Keratinocyte (primary cell): ENCODE measurements at regions not wholly inside any gene's neighbourhood (a gene's known extent, or its start where the extent isn't known, plus 50 kb on each side); places are given as distances from the start of the nearest gene placed in this dataset.

Experiments
- EZH2 ChIP-seq: IDR thresholded peaks from one replicate; pipeline ENCODE4 v1.6.1; 2012; ENCODE audit warnings: inconsistent platforms, mild to moderate bottlenecking, low read length, moderate library complexity
- TF ChIP-seq, protein P1 (sequence below), 3 experiments: IDR thresholded peaks in 1 of 3; conservative IDR thresholded peaks in 1 of 3; optimal IDR thresholded peaks in 1 of 3; 2 replicates in 2 of 3; 3 replicates in 1 of 3; pipeline versions ENCODE3 to v1.5.1; 2011; ENCODE audit warnings: low read length in 3 of 3, mild to moderate bottlenecking in 3 of 3, moderate library complexity in 2 of 3, control low read depth in 1 of 3, inconsistent platforms in 1 of 3; ENCODE audit not compliant: insufficient read depth in 2 of 3; ENCODE audit errors: extremely low read depth in 1 of 3

- TF ChIP-seq, protein P1, sequence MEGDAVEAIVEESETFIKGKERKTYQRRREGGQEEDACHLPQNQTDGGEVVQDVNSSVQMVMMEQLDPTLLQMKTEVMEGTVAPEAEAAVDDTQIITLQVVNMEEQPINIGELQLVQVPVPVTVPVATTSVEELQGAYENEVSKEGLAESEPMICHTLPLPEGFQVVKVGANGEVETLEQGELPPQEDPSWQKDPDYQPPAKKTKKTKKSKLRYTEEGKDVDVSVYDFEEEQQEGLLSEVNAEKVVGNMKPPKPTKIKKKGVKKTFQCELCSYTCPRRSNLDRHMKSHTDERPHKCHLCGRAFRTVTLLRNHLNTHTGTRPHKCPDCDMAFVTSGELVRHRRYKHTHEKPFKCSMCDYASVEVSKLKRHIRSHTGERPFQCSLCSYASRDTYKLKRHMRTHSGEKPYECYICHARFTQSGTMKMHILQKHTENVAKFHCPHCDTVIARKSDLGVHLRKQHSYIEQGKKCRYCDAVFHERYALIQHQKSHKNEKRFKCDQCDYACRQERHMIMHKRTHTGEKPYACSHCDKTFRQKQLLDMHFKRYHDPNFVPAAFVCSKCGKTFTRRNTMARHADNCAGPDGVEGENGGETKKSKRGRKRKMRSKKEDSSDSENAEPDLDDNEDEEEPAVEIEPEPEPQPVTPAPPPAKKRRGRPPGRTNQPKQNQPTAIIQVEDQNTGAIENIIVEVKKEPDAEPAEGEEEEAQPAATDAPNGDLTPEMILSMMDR (optimal IDR thresholded peaks at IDR 0.05 in 1 of 3, IDR thresholded peaks at IDR 0.05 in 1 of 3, conservative IDR thresholded peaks at IDR 0.05 in 1 of 3; ENCODE audit: extremely low read depth in 1 of 3, insufficient read depth in 2 of 3, low read length in 3 of 3): no peak
- TF ChIP-seq EZH2: no peak
Measured at GRCh38 chr1:224809613-224810012, 119.9 kb upstream of the DNAH14 start.
